Stimulated activated naive CD4-positive, alpha-beta T cell treated with Interleukin-2 at 50 U/mL for 16 hours (primary cell): ENCODE measurements at regions not wholly inside any gene's neighbourhood (a gene's known extent, or its start where the extent isn't known, plus 50 kb on each side); places are given as distances from the start of the nearest gene placed in this dataset.
"Not testable (repeated sequence)": the region's sequence is repeated elsewhere in the genome, so short reads cannot be mapped to it uniquely, and the experiment has no call there.

Experiments
- DNase-seq: peaks from one replicate; lab custom pipeline; 2025; lab: John Stamatoyannopoulos, UW

DNA sequence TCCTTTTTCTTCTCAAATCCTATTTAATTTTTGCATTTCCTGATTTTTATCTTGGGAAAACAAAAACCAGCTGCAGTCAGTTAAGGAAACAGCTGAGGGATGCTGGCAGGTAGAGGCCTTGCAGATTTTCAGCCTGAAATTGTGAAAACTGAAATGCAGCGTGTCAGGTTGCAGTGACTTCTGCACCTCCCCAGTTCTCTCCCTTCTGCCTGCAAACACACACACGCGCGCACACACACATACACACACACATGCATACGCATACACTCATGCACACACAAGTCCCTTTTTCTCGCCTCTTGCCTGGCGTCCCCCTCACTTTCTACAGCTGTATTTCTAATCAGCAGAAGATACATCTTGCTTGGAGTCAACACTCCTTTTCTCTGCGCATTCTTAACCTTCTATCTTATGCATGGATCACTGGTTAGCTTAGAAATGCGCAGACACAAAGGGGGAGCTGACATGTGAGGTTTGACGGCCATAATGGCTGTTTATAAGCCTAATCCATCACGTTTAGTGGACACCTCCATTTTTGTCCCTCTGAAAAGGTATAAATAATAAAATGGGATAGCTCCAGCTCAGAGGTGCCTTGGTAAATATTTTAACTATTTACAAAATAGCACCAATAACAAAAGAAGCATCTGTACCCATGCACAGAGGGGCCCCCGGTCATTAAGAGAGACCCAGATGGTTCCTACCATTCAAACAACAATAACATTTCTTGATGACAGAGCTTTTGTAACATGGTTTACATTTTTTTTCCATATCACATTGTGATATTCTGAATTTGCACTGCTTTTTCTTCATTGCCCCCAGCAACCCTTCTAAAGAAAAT lies 392.1 kb upstream of the SALL1 start:
- DNase-seq, result no peak

DNA sequence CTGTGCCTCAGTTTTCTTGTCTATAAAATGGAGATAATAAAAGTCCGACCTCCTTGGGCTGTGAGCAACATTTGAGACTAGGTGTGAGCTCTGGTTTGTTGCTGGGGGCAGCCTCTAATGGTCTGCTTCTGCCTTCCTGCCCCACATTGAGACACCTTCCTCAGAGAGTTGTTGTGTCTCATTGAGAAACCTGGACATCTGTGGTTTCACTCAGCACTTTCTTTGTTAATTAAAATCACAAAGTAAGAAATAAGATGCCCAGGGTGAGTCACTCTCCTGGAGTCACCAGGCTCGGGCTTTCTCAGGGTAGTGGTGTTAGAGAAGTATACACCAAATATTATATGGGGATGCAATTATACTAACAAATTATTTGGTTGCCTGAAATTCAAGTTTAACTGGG lies 389.2 kb upstream of the SALL1 start:
- no peak for DNase-seq

DNA sequence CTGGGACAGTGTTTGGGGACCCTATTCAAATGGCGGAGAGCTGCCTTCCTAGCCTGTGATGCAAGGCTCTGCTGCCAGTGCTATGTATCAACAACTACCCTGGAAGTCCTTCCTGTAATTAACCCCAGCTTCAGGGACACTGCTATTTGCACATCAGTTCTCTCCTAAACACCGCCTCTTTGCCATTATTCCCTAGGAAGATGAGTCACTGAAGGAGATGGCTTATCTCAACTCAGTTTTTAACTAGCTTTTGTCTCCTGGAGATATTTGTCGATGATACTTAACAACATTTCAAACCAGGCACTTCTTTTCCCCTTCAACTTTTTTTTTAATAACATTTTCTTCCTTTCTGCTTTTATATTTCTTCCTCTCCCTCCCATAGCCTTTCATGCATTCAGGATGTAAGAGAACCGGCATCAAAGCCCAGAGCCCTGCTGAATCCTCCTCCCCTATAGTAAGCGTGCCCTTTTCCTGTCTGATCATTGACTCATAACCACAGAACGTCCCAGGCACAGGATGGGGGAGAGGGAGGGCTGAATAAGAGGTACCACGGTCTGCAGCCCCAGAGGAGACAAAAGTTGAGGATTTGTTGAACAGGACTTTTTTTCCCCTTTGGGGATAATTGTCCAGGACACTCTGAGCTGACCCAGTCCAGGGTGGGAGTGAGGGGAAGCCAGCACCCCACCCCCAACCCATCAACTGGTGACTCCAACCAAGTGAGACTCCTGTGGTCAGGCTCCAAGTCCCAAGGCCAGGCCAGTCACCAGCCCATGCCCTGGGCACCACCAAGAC lies 387.8 kb upstream of the SALL1 start:
- DNase-seq, result no peak

DNA sequence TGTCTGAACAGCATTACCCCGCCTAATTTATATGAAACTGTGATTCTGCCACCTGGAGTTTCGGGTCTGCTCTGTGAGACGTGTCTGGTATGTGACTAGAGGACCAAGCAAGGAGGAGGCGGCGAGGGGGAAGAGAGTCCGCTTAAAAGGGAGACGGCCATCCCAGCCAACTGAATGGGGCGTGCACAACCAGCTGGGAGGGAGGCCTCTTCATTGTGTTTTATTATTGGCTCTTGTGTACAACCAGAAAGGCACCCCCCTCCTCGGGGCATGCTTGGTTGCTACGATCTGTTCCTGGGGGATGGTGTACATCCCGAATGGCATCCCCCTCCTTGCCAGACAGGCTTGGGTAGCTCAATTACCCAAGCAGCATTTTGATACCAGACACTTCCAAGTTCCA lies 384.5 kb upstream of the SALL1 start:
- DNase-seq, result no peak

DNA sequence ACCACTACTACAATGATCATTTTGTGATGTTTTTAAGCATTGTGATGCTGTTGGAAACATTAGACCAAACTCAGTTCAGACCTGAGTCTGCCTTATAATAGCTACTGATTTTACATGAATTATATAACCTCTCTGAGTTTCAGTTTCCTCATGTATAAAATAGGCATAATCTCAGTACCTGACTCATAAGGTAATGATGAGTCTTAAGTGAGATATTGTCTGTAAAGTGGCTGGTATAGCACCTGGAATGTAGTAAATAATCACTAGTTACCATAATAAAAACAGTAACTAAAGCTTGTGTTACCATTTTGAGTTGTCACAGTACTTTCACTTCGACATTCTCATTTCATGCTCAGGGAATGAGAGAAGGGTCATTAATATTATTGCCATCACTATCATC lies 381.5 kb upstream of the SALL1 start:
- no peak for DNase-seq

DNA sequence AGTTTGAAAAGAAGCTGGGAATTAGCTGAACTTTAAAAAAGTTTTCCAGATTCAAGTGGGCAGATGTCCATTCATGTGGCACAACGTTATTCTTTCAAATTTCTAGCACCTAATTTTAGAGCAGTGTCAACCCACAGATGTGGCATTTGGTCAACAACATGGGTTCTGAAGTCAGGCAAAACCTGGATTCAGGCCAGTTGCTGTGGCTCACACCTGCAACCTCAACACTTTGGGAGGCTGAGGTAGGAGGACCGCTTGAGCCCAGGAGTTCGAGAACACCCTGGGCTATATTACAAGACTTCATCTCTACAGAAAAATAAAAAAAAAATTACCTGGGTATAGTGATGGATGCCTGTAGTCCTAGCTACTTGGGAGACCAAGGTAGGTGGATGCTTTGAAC lies 380.2 kb upstream of the SALL1 start:
- DNase-seq, result no peak

DNA sequence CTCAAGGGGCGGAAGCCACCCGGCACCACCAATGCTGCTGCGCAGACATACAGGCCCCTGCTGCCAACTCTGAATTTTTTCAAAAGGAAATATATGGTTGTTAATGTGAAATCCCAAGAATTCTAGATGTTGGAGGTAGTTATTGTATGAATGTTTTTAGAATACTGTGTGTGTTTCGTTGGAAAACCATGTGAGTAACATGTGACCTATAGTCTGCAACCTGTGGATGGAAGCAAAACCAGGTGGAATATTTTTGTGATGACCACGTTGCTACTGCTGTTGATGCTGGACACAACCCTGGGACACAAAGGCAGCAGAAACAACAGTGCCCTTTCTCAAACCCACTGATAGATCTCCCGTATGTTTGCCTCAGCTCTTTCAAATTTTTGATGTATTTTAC lies 376.3 kb upstream of the SALL1 start:
- no peak for DNase-seq

DNA sequence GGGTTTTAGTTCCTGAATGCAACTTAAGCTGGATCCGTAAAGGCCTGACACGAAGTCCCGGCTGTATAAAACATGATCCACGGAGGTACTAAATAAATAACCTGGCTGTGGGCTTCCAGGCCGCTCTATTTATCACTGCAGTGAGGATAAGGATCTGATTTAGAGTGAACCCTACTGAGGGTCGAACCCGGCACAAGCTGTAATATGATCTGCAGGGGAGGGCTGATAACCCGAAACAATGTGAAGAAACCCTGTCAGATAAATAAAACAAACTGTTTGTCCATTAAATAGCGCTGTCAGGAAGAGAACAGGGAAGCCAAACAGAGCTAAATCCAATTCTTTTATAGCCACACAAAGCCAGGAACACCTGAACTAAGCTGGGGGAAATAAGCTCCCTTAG lies 375.6 kb upstream of the SALL1 start:
- no peak for DNase-seq

DNA sequence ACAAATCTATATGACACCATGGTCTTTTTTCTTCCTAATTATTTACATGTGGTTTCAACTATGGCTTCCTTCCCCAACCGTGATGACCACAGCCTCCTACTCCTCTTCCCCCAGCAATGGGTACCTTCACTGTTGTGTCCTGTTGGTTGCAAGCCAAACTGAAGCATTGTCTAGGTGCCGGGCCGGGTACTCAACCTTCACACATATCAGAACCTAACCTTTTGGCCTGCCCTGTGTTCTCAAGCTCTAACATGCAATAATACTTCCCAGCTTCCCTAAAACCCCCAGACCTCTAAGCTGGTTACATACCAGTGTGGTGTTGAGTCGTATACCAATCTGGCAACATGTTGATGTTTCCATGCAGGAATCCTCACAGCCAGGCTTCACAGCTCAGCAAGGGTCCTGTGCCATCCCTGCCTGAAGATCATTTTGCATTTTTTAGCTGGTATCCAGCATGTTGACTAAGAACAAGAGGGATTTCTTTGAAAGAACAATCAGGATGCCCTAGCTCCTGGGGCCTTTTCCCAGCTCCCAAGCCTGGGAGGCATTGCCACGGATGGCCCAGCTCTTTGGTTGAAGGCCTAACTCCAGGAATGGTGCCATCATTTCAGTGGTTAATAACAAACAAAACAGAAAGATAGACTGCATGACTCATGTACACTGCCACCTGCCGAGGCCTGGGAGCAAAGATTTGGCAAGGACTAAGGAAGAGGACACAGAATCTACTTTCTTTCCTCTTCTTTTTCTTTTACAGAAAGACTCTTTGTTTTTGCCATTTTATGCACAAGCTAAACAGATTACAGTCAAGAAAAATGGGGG lies 373.7 kb upstream of the SALL1 start:
- no peak for DNase-seq

DNA sequence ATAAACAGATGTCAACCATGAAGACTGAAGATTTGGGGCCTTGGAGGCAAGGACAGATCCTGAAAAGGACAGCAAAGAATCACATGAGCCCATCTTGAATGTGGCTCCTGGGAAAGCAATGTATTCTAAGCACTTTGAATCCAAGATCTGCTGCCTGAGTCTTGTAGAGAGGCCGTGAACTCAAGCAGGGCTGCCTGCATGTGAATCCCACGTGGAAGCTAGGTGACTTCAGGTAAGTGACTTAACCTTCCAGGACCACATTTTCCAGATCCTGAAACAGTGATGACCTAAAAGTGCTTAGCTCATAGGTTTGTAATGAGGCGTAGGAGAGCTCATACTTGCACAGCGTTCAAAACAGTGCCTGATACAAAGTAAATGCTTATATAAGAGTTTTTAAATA lies 373.0 kb upstream of the SALL1 start:
- DNase-seq, result no peak

DNA sequence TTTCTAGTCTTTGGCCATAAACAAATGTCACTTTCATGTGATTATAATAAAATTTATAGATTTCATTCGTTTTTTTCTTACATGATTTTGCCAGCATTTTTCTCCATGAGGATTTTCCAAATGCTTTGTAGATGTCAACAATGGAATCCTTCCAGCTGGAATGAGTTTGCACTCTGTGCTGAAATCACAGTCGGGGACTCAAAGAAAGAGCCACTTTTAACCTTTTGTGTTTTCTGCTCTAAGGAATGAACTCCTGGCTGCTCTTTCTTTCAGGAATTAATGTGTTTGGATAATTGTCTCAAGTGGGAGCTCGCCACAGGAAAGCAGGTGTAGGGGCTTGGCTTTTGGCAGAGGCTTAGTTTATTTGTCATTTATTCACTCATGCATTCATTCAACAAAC lies 372.3 kb upstream of the SALL1 start:
- DNase-seq, result no peak

DNA sequence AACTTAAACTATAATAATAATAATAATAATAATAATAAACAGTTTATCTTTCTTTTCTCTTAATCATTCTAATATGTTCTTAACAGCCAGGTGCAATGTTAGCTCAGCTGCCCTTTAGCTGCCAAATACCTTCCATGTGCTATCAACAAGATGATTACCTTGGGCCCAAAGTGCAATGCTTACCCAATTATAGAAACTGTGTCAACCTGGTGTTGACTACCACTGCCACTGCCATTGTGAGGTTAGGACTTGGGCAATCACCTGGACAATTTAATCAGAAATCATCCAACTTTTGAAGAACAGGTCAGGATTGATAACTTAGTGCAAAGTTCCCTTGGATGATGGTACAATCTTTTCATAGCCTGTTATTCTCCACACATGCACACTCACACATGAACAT lies 371.8 kb upstream of the SALL1 start:
- DNase-seq, result no peak

DNA sequence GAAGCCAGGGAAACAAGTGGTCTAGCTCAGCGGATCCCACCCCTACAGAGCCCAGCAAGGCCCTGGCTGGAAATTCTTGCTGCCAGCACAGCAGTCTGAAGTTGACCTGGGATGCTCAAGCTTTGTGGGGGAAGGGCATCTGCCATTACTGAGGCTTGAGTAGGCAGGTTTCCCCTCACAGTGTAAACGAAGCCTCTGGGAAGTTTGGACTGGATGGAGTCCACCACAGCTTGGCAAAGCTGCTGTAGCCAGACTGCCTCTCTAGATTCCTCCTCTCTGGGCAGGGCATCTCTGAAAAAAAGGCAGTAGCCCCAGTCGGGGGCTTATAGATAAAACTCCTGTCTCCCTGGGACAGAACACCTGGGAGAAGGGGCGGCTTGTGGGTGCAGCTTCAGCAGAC lies 365.9 kb upstream of the SALL1 start:
- DNase-seq, result not testable (repeated sequence)

DNA sequence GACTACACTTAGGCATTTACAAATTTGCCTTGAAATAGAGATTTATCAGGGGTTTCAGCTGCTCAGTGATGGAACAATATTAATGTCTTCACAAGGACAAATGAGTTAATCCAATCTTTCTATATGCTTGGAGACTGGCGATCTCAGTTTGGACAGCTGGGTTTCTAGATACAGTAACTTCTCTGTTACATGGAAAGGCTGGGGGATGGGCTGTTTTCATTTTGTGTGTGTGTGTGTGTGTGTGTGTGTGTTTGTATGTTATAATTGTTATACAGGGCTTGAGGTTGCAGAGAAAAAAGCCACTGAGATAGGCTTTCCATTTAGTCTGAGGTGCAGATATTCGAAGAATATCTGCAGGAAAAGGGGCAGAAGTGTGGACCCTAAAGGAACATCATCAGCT lies 359.3 kb upstream of the SALL1 start:
- DNase-seq, result no peak

DNA sequence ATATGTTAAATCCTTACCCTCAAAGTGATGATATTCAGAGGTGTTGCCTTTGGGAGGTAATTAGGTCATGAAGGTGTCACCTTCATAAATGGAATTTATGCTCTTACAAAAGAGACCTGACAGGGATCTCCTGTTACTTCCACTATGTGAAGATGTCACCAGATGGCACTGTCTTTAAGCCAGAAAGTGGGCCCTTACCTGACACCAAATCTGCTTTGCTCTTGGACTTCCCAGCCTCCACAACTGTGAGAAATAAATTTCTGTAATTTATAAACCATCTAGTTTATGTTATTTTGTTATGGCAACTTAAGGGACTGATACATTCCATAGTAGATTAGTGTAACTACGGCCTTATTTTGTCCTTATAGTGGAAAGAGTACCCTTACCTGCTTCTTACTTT lies 358.3 kb upstream of the SALL1 start:
- DNase-seq, result no peak

DNA sequence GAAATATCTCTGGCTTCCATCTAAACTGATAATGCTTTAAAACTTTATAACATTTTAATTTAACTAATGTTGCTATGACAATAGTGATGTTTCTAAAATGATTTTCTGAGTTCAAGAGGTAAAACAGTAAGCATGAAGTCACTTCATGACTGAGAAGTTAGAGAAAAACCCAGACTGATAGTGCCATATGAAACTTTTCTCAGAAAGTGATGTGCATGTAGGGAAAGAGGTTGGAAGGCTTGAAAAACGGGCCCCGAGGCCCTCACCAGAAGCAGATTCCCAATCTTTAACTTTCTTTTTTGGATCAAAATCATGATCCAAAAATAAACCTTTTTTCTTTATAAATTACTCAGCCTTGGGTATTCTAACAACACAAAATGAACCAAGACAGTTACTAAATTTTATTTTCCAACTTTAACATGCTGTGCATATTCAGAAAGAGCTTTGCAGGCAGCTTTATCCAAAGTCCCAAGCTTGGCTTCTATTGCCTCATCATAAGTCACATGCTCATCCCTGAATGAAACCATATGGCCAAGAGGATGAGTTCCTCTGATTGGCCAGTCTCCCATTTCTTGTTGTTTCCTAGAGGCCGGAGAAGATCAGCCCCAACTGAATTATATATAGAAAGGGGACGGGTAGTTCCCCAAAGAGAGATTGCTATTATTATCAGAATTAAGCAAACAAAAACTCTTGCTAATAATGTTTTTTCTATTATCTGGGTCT lies 357.6 kb upstream of the SALL1 start:
- DNase-seq, result no peak

DNA sequence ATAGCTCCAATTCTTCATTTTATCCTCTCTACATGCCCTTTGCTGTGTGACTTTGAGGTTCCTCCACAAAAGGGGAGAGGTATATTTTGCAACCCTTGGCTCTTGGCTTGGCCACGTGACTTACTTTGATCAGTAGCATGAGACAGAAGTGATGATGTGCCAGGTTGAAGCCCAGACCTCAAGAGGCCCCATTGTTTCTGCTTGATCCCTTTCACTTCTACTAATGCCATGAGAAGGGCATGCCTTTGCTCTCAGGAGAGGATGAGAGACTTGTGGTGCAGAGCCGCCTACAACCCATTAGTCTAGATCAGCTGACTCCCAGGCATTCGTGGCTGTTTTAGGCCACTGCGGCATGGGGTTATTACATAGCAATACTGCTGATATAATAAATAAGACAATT lies 356.2 kb upstream of the SALL1 start:
- DNase-seq, result no peak

DNA sequence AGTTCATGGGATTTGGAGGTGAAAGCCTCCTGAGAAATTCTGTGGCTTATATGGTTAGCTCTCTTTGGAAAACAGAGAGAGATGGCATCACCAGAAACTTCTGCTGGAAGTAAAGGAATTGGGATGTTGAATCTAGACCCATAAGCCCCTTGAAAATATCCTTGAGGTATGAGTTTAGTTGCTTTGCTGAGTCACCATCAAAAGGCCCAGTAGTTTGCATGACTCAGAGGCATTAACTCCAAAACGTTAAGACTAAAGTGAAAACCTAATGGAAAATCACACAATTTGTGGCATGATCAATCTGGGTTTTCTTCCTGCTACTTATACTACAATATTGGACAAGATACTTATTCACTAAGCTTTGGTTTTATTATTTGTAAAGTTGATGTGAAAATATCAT lies 349.2 kb upstream of the SALL1 start:
- no peak for DNase-seq

DNA sequence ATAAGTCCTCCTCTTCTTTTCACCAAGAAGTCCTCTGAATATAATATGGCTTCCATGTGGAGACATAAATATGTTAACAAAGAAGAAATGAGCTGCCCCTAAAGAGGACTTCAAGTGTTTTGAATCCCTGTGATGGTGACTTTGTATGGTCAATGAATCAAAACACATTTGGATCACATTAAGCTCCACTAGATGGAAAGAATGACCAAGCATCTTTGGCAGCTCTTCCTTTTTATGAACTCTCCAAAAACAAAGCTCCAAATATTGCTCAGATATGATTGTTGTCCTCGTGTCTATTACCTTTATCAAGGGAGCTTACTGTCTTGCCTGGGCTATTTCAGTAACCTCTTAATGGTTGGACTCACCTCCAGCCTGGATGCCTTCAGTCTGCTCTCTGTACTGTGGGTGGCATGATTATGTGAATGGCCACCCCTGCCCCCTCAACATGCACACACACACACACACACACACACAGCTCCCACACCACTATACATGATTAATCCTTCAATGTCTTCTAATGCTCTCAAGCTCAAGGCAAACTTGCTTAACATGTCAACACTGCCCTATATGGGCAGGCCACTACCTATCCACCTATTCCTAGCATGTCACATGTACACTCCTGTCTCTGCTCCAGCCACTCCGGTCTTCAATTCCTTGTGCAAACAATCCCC lies 346.6 kb upstream of the SALL1 start:
- DNase-seq, result no peak

DNA sequence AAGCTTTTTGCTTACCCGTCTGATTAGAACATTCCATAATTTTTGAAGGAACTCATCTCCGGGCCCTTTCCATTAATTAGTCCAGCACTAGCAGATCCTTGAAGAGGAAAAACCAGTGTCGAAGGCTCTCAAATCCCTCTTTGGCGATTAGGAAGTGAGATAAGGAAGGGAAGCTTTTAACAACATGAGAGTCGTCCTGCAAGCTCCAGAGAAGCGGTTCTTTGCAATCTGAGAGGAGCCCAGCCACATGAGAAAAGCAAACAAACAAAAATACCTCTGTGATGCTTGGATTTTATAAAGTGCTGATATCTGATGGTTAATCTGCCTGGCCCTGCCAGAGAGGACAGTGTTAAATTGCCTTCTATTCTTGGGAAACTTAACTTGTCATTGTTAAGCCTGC lies 339.8 kb upstream of the SALL1 start:
- DNase-seq, result no peak

DNA sequence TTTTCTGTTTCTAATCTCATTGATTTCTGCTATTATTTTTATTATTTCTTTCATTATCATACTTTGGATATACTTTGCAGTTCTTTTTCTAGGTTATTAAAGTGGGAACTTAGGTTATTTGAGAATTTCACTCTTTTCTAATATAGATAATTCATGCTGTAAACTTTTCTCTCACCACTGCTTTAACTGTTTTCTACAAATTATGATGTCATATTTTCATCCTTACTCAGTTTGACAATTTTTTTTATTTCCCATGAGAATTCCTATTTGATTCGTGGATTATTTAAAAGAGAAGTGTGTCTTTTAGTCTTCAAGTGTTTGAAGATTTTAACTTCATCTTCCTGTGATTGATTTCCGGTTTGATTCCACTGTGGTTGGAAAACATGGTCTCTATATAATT lies 336.8 kb upstream of the SALL1 start:
- DNase-seq, result no peak
